ENCODE measurements at regions not wholly inside any gene's neighbourhood (a gene's known extent, or its start where the extent isn't known, plus 50 kb on each side); places are given as distances from the start of the nearest gene placed in this dataset.

GRCh38 chr4:136156947-136157346, 1375.3 kb downstream of the PCDH18 start:
- no peak for TF ChIP-seq CTCF (IDR thresholded peaks at IDR 0.05)
- TF ChIP-seq POLR2AphosphoS5 (IDR thresholded peaks at IDR 0.05; ENCODE audit: low read depth, low read length): no peak
- TF ChIP-seq TCF7L2 (IDR thresholded peaks at IDR 0.05; ENCODE audit: low read depth, low read length): no peak
- TF ChIP-seq SIN3A (IDR thresholded peaks at IDR 0.05; ENCODE audit: borderline replicate concordance, insufficient read depth, low read depth, low read length): no peak
- TF ChIP-seq REST (IDR thresholded peaks at IDR 0.05; ENCODE audit: insufficient read depth in 1 of 2, low read depth in 2 of 2, low read length in 1 of 2): no peak
- Histone ChIP-seq H3K4me1 (ENCODE audit: control insufficient read depth, insufficient read depth, low read length) (no peaks in the 10 kb centered on the region), H3K36me3 (ENCODE audit: control insufficient read depth, insufficient read depth, low read length) (no peaks in the 10 kb centered on the region), H3K27ac (ENCODE audit: low read length) (no peak overlapping the region), H3K4me3 (ENCODE audit: low read depth in 2 of 2, low read length in 2 of 2) (no peak overlapping the region), H3K27me3 (ENCODE audit: control insufficient read depth, insufficient read depth, low read length) (no peaks in the 10 kb centered on the region), H3K9me3 (ENCODE audit: control insufficient read depth, insufficient read depth, low read depth, low read length) (no peaks in the 10 kb centered on the region)
- no peak for ATAC-seq
- POLR2A ChIA-PET: no interaction called here
- CTCF ChIA-PET: no interaction called here
- no TSS peak for BruUV-seq (replicated peaks)
- DNase-seq (ENCODE audit: low read depth, low spot score): no peak
- intact Hi-C loops (cut with micrococcal nuclease; ENCODE audit: unreplicated experiment) (no loop called here), in situ Hi-C loops (cut with HindIII; ENCODE audit: low pct_unique_long_range_greater_than_20kb, low sequenced_read_pairs) (no loop called here)

GRCh38 chr4:136150046-136150445, 1382.2 kb downstream of the PCDH18 start:
- Histone ChIP-seq H3K36me3 (ENCODE audit: control insufficient read depth, insufficient read depth, low read length) (no peaks in the 10 kb centered on the region), H3K27ac (ENCODE audit: low read length) (no peak overlapping the region), H3K9me3 (ENCODE audit: control insufficient read depth, insufficient read depth, low read depth, low read length) (no peaks in the 10 kb centered on the region), H3K27me3 (ENCODE audit: control insufficient read depth, insufficient read depth, low read length) (no peaks in the 10 kb centered on the region), H3K4me1 (ENCODE audit: control insufficient read depth, insufficient read depth, low read length) (no peaks in the 10 kb centered on the region), H3K4me3 (ENCODE audit: low read depth in 2 of 2, low read length in 2 of 2) (no peak overlapping the region)
- POLR2A ChIA-PET: no interaction called here
- TF ChIP-seq TCF7L2 (IDR thresholded peaks at IDR 0.05; ENCODE audit: low read depth, low read length) (no peak), CTCF (IDR thresholded peaks at IDR 0.05) (no peak), REST (IDR thresholded peaks at IDR 0.05; ENCODE audit: insufficient read depth in 1 of 2, low read depth in 2 of 2, low read length in 1 of 2) (no peak), SIN3A (IDR thresholded peaks at IDR 0.05; ENCODE audit: borderline replicate concordance, insufficient read depth, low read depth, low read length) (no peak), POLR2AphosphoS5 (IDR thresholded peaks at IDR 0.05; ENCODE audit: low read depth, low read length) (no peak)
- CTCF ChIA-PET: no interaction called here
- no peak for ATAC-seq
- DNase-seq (ENCODE audit: low read depth, low spot score): no peak
- intact Hi-C loops (cut with micrococcal nuclease; ENCODE audit: unreplicated experiment): no loop called here
- in situ Hi-C loops (cut with HindIII; ENCODE audit: low pct_unique_long_range_greater_than_20kb, low sequenced_read_pairs): no loop called here
- no TSS peak for BruUV-seq (replicated peaks)

All from Panc1 (cell line).